HEK293 (cell line): ENCODE measurements at regions not wholly inside any gene's neighbourhood (a gene's known extent, or its start where the extent isn't known, plus 50 kb on each side); places are given as distances from the start of the nearest gene placed in this dataset.
A peak's percentile ranks its signal among the peaks of the same experiment; 100 is the strongest.

ENCODE experiments used
- CTCF ChIA-PET: fragments of 350-600 bp; formaldehyde crosslinking; extraction: SDS; loops from one replicate; lab custom pipeline; 2021; ENCODE audit warnings: antibody characterized with exemption; lab: Yijun Ruan, JAX
- POLR2A ChIA-PET: fragments of 300-600 bp; formaldehyde crosslinking; extraction: SDS; loops from one replicate; lab custom pipeline; 2020; ENCODE audit warnings: antibody characterized with exemption, inconsistent platforms; lab: Yijun Ruan, JAX
- H3K27ac ChIP-seq: fragments of 200-500 bp; sonication (Bioruptor generic); 2 replicates; pipeline ENCODE4 v1.5.1; 2014; ENCODE audit warnings: low read depth, low read length, control low read depth, inconsistent platforms; ENCODE audit errors: extremely low read depth
- H3K36me3 ChIP-seq, 2 experiments: fragments of 200-500 bp in 1 of 2; sonication (Bioruptor generic) in 1 of 2; 1 replicate in 1 of 2; 2 replicates in 1 of 2; pipeline ENCODE4 v1.5.1; 2014 to 2017; ENCODE audit warnings: inconsistent platforms in 2 of 2, low read length in 2 of 2; ENCODE audit not compliant: control insufficient read depth in 2 of 2, insufficient read depth in 1 of 2
- H3K4me1 ChIP-seq: fragments of 200-500 bp; sonication (Bioruptor generic); 2 replicates; pipeline ENCODE4 v1.5.1; 2014; ENCODE audit warnings: mild to moderate bottlenecking, low read length, inconsistent platforms; ENCODE audit not compliant: control insufficient read depth, insufficient read depth
- H3K4me3 ChIP-seq: 2 replicates; pipeline ENCODE4 v1.5.1; 2011; ENCODE audit warnings: low read depth, mild to moderate bottlenecking, control low read depth, low read length, moderate library complexity
- H3K9me3 ChIP-seq: fragments of 200-500 bp; sonication (Bioruptor generic); 2 replicates; pipeline ENCODE4 v1.5.1; 2014; ENCODE audit warnings: low read depth, low read length, inconsistent platforms; ENCODE audit not compliant: control insufficient read depth, insufficient read depth
- AEBP2 ChIP-seq: fragments of 450-650 bp; formaldehyde crosslinking; IDR thresholded peaks from 2 replicates; pipeline ENCODE4 v1.5.1; 2016; ENCODE audit warnings: missing biosample characterization, missing genetic modification characterization, borderline replicate concordance
- CTCF ChIP-seq: fragments of 450-650 bp; formaldehyde crosslinking; IDR thresholded peaks from 2 replicates; pipeline ENCODE4 v1.5.1; 2016; ENCODE audit warnings: missing biosample characterization, missing genetic modification characterization
- GFI1B ChIP-seq: fragments of 450-650 bp; formaldehyde crosslinking; IDR thresholded peaks from 2 replicates; pipeline ENCODE4 v1.5.1; 2016; ENCODE audit warnings: missing biosample characterization, missing genetic modification characterization
- GLIS1 ChIP-seq: fragments of 450-650 bp; formaldehyde crosslinking; IDR thresholded peaks from 2 replicates; pipeline ENCODE4 v1.5.1; 2016; ENCODE audit warnings: missing biosample characterization, missing genetic modification characterization
- YY1 ChIP-seq: fragments of 450-650 bp; formaldehyde crosslinking; IDR thresholded peaks from 2 replicates; pipeline ENCODE4 v1.5.1; 2018; ENCODE audit warnings: missing biosample characterization, missing genetic modification characterization
- ZBTB17 ChIP-seq: fragments of 450-650 bp; formaldehyde crosslinking; IDR thresholded peaks from 2 replicates; pipeline ENCODE4 v1.5.1; 2016; ENCODE audit warnings: missing biosample characterization, missing genetic modification characterization
- ZBTB26 ChIP-seq: fragments of 450-650 bp; formaldehyde crosslinking; optimal IDR thresholded peaks from 2 replicates; pipeline ENCODE3; 2016; ENCODE audit warnings: missing biosample characterization, mild to moderate bottlenecking, missing genetic modification characterization
- ZFP41 ChIP-seq: fragments of 450-650 bp; formaldehyde crosslinking; IDR thresholded peaks from 2 replicates; pipeline ENCODE4 v1.5.1; 2016; ENCODE audit warnings: missing biosample characterization, missing genetic modification characterization, borderline replicate concordance
- ZIC2 ChIP-seq: fragments of 450-650 bp; formaldehyde crosslinking; IDR thresholded peaks from 2 replicates; pipeline ENCODE4 v1.5.1; 2016; ENCODE audit warnings: missing biosample characterization, missing genetic modification characterization
- ZNF112 ChIP-seq: fragments of 450-650 bp; formaldehyde crosslinking; IDR thresholded peaks from 2 replicates; pipeline ENCODE4 v1.5.0; 2017; ENCODE audit warnings: missing biosample characterization, missing genetic modification characterization
- ZNF132 ChIP-seq: fragments of 450-650 bp; formaldehyde crosslinking; IDR thresholded peaks from 2 replicates; pipeline ENCODE4 v1.5.1; 2017; ENCODE audit warnings: missing biosample characterization, missing genetic modification characterization, borderline replicate concordance
- ZNF335 ChIP-seq: fragments of 450-650 bp; formaldehyde crosslinking; conservative IDR thresholded peaks from 2 replicates; pipeline ENCODE4 v1.5.1; 2016; ENCODE audit warnings: missing biosample characterization, missing genetic modification characterization
- ZNF354C ChIP-seq: fragments of 450-650 bp; formaldehyde crosslinking; IDR thresholded peaks from 2 replicates; pipeline ENCODE4 v1.5.1; 2016; ENCODE audit warnings: missing biosample characterization, missing genetic modification characterization, low read depth, borderline replicate concordance
- ZNF362 ChIP-seq: fragments of 450-650 bp; formaldehyde crosslinking; IDR thresholded peaks from 2 replicates; pipeline ENCODE4 v1.5.1; 2016; ENCODE audit warnings: missing biosample characterization, missing genetic modification characterization
- ZNF394 ChIP-seq: fragments of 450-650 bp; formaldehyde crosslinking; IDR thresholded peaks from 2 replicates; pipeline ENCODE4 v1.5.1; 2016; ENCODE audit warnings: missing biosample characterization, missing genetic modification characterization, mild to moderate bottlenecking, moderate library complexity, borderline replicate concordance
- ZNF518A ChIP-seq: fragments of 450-650 bp; formaldehyde crosslinking; conservative IDR thresholded peaks from 2 replicates; pipeline ENCODE4 v1.5.1; 2016; ENCODE audit warnings: low read depth, missing biosample characterization, missing genetic modification characterization
- ZNF549 ChIP-seq: fragments of 450-650 bp; IDR thresholded peaks from 2 replicates; pipeline ENCODE4 v1.5.1; 2018; ENCODE audit warnings: missing biosample characterization, missing genetic modification characterization, mild to moderate bottlenecking, inconsistent platforms, moderate library complexity
- ZNF555 ChIP-seq: fragments of 450-650 bp; formaldehyde crosslinking; conservative IDR thresholded peaks from 2 replicates; pipeline ENCODE4 v1.5.1; 2017; ENCODE audit warnings: missing biosample characterization, mild to moderate bottlenecking, missing genetic modification characterization, inconsistent platforms
- ZNF610 ChIP-seq: fragments of 450-650 bp; formaldehyde crosslinking; IDR thresholded peaks from 2 replicates; pipeline ENCODE4 v1.5.1; 2016; ENCODE audit warnings: missing biosample characterization, missing genetic modification characterization, borderline replicate concordance
- ZNF621 ChIP-seq: fragments of 450-650 bp; formaldehyde crosslinking; IDR thresholded peaks from 2 replicates; pipeline ENCODE4 v1.5.1; 2017; ENCODE audit warnings: missing biosample characterization, missing genetic modification characterization
- ZNF701 ChIP-seq: fragments of 450-650 bp; formaldehyde crosslinking; IDR thresholded peaks from 2 replicates; pipeline ENCODE4 v1.5.1; 2016; ENCODE audit warnings: missing biosample characterization, missing genetic modification characterization
- ZNF747 ChIP-seq: fragments of 450-650 bp; formaldehyde crosslinking; IDR thresholded peaks from 2 replicates; pipeline ENCODE4 v1.5.1; 2016; ENCODE audit warnings: missing biosample characterization, missing genetic modification characterization
- ZSCAN30 ChIP-seq: fragments of 450-650 bp; IDR thresholded peaks from 2 replicates; pipeline ENCODE4 v1.5.1; 2018; ENCODE audit warnings: missing biosample characterization, mild to moderate bottlenecking, missing genetic modification characterization, moderate library complexity

GRCh38 chr9:16153741-16154140 is 600.9 kb downstream of the CCDC171 start:
- no peak overlapping the region for H3K27ac ChIP-seq
- no peaks in the 10 kb centered on the region for H3K9me3 ChIP-seq
- no peaks in the 10 kb centered on the region for H3K36me3 ChIP-seq
- POLR2A ChIA-PET, result interaction anchor here (0.5 to 0.7 kb wide), 2 partner anchors 8 to 1941 kb away, joined by 3 read pairs; no protein-coding TSS in a partner anchor
- H3K4me3 ChIP-seq, result no peak overlapping the region
- CTCF ChIA-PET, result interaction anchor here (0.8 to 4.4 kb wide), 7 partner anchors 11 to 186 kb away, joined by 3 to 22 read pairs (median 4); no protein-coding TSS in a partner anchor
- TF ChIP-seq ZNF549 (tag by site-specific recombination) (no peak), ZNF354C (no peak), ZSCAN30 (tag by site-specific recombination) (no peak), ZNF518A (tag by site-specific recombination) (no peak), ZNF555 (no peak)
- H3K4me1 ChIP-seq, result no peaks in the 10 kb centered on the region

GRCh38 chr9:16154521-16155078 is 601.8 kb downstream of the CCDC171 start:
- ChIA-PET POLR2A (interaction anchor here (0.7 kb wide), 1 partner anchor 1940 kb away, joined by 3 read pairs; no protein-coding TSS in a partner anchor), CTCF (interaction anchor here (0.5 to 4.4 kb wide), 17 partner anchors 8 to 1698 kb away, joined by 3 to 22 read pairs (median 4); no protein-coding TSS in a partner anchor)
- Histone ChIP-seq H3K4me3 (peak overlapping the region; percentile 20), H3K4me1 (no peaks in the 10 kb centered on the region), H3K27ac (no peak overlapping the region), H3K36me3 (no peaks in the 10 kb centered on the region), H3K9me3 (no peaks in the 10 kb centered on the region)
- TF ChIP-seq ZIC2 (peak; percentile 59; the same call in 1 of the 2 replicates), ZNF132 (tag by site-specific recombination) (no peak), ZBTB26 (tag by site-specific recombination) (peak; percentile 62), ZNF112 (tag by site-specific recombination) (no peak), ZNF335 (0 out of 2 replicates have a peak, but pooled peaks have one; percentile 16), ZNF394 (peak; percentile 66; the same call in 1 of the 2 replicates), GLIS1 (peak; percentile 15; the same call in 1 of the 2 replicates), ZNF621 (no peak), YY1 (tag by site-specific recombination) (no peak), AEBP2 (tag by site-specific recombination) (no peak), ZNF362 (tag by site-specific recombination) (peak; percentile 34; the same call in 1 of the 2 replicates), GFI1B (tag by site-specific recombination) (no peak), ZNF747 (tag by site-specific recombination) (no peak), CTCF (peak; percentile 58; the same call in 1 of the 2 replicates), ZNF610 (peak; percentile 65; the same call in 1 of the 2 replicates), ZFP41 (no peak), ZNF701 (tag by site-specific recombination) (no peak), ZBTB17 (tag by site-specific recombination) (peak; percentile 94)
